RPMI7951 (cell line): ENCODE measurements at regions not wholly inside any gene's neighbourhood (a gene's known extent, or its start where the extent isn't known, plus 50 kb on each side); places are given as distances from the start of the nearest gene placed in this dataset.
A peak's percentile ranks its signal among the peaks of the same experiment; 100 is the strongest.
"Not testable (repeated sequence)": the region's sequence is repeated elsewhere in the genome, so short reads cannot be mapped to it uniquely, and the experiment has no call there.

Source experiments
- DNase-seq: peaks from one replicate; pipeline ENCODE4 v3.0.0-alpha.2; 2012; ENCODE audit warnings: low read depth

DNA sequence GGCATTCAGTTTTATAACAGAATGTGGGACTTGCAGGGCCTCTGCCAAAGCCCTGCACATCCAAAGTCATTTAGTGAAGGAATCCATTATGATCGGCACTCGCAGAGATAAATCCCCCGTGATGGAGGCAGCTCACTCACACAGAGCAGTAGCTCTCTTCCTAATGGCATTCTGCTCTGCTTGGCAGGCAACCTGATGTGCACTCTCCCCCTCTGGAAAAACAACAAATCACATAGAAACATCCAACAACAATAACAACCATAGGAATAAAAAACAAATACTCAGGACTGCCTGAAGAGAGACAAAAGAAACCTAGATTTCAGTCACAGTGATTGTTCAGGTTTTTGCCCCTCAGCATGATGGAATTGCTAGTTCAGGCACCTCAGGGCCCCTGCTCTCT is 59.7 kb downstream of the NAA11 start:
- no peak for DNase-seq

DNA sequence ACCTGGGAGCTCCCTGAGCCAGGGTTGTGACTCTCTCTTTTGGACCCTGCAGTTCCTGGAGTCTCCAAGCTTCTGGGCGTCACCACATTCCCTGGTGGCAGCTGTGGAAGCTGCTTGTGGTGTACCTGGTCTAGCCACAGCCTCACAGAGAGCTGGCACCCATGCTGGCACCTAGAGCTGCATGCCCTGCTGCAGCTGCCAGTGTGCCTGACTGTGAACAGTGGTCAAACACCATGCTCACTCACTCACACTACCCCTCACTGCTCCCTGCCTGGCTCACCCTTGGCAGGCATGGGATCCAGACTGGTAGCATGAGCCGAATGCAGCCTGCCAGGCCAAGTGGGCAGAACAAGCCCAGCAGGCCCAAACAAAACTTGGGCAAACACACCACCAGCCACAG is 66.6 kb downstream of the NAA11 start:
- DNase-seq = no peak

- no peak for DNase-seq
Observed at GRCh38 chr4:79258614-79259176, 67.2 kb downstream of the NAA11 start.

GRCh38 chr4:79257953-79258613 is 67.8 kb downstream of the NAA11 start:
- no peak for DNase-seq

GRCh38 chr4:79255793-79256192 is 70.1 kb downstream of the NAA11 start:
- no peak for DNase-seq

DNA sequence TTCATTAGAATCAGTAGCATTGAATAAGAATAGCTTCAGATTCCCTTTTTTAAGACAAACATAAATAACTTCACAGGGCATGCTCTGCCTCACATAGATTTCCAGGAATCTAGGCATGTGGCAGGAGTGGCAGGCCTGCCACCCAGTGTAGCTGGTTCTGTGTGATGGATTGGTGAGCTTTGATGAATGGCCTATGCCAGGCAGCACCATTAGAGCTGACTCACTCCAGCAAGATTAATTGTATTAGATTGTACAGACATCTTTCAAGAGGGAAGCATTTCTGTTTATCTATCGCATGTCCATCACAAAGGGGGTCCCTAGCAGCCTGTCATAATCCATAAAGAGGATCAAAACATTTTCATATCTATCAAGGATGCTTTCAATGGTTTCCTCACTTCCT is 71.9 kb downstream of the NAA11 start:
- DNase-seq = no peak

- no peak for DNase-seq
Observed at GRCh38 chr4:79253168-79253567, 72.7 kb downstream of the NAA11 start.

DNA sequence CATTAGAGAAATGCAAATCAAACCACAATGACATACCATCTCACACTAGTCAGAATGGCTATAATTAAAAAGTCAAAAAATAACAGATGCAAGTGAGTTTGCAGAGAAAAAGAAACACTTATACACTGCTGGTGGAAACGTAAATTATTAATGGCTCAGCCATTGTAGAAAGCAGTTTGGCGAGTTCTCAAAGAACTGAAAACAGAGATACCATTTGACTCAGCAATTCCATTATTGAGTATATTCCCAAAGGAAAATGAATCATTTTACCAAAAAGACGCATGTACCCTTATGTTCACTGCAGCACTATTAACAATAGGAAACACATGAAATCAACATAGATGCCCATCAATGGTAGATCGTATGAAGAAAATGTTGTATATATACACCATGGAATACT is 75.0 kb downstream of the NAA11 start:
- DNase-seq = no peak

- no peak for DNase-seq
Observed at GRCh38 chr4:79249881-79250503, 75.9 kb downstream of the NAA11 start.

- no peak for DNase-seq
Observed at GRCh38 chr4:79248610-79249009, 77.3 kb downstream of the NAA11 start.

- DNase-seq = no peak
Observed at GRCh38 chr4:79247695-79248394, 78.0 kb downstream of the NAA11 start.

DNA sequence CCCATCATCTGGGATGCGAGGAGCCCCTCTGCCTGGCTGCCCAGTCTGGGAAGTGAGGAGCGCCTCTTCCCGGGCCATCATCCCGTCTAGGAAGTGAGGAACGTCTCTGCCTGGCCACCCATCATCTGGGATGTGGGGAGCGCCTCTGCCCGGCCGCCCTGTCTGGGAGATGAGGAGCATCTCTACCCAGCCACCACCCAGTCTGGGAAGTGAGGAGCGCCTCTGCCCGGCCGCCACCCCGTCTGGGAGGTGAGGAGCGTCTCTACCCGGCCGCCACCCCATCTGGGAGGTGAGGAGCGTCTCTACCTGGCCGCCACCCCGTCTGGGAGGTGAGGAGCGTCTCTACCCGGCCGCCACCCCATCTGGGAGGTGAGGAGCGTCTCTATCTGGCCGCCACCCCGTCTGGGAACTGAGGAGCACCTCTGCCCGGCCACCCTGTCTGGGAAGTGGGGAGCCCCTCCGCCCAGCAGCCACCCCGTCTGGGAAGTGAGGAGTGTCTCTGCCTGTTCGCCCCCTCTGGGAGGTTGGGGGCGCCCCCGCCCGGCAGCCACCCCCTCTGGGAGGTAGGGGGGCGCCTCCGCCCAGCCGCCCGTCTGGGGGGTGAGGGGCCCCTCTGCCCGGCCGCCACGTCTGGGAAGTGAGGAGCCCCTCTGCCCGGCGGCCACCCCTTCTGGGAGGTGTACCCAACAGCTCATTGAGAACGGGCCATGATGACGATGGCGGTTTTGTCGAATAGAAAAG is 80.5 kb downstream of the NAA11 start:
- not testable (repeated sequence) for DNase-seq

GRCh38 chr4:79241846-79242245 is 84.0 kb downstream of the NAA11 start:
- peak; percentile 0 for DNase-seq

- no peak for DNase-seq
Observed at GRCh38 chr4:79237851-79238250, 88.0 kb downstream of the NAA11 start.

GRCh38 chr4:79236785-79237184 is 89.1 kb downstream of the NAA11 start:
- no peak for DNase-seq

DNA sequence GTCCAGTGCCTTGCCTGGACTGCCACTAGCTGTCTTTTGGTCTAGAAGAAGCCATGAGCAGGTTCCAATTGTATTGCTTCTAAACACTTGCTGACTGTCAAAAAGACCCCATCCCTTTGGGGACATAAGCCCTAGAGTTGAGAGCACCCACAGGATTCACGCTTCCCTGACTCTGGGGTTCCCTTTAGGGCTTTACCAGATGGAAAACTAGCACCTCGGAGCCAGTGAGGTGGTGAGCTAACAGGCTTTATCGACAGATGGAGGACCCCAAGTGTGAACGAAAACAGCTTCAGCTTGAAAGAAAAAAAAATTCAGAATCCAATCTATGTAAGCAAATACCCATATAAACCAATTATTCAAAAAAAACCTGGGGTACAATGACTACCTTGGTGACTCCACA is 90.8 kb downstream of the NAA11 start:
- no peak for DNase-seq

DNA sequence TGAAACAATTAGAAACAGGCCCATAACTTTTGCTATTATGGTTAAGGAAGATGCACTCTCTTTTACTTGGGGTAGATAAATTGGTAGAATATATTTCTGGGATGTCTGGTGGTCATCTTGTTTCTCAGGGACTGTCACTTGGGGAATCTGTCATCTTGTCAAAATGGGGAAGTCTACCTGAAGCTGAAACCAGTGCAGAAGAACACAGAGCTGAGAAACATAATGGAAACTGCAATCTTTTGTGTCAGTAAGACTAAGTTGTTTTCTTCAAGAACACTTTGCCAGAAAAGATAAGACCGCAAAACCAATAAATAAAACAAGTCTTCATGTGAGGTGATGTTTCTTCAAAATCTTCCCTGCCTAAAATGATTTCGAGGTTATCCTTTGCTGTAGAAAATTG is 92.0 kb downstream of the NAA11 start:
- no peak for DNase-seq

GRCh38 chr4:79232540-79232939 is 93.3 kb downstream of the NAA11 start:
- DNase-seq = no peak

GRCh38 chr4:79227860-79228259 is 98.0 kb downstream of the NAA11 start:
- no peak for DNase-seq

- no peak for DNase-seq
Observed at GRCh38 chr4:79225360-79225759, 100.5 kb downstream of the NAA11 start.

- DNase-seq = no peak
Observed at GRCh38 chr4:79224777-79225104, 101.1 kb downstream of the NAA11 start.

- DNase-seq = no peak
Observed at GRCh38 chr4:79223993-79224776, 101.7 kb downstream of the NAA11 start.
